DLD1 (cell line): ENCODE measurements at regions not wholly inside any gene's neighbourhood (a gene's known extent, or its start where the extent isn't known, plus 50 kb on each side); places are given as distances from the start of the nearest gene placed in this dataset.

Source experiments
- in situ Hi-C: cut with HindIII; loops from 2 replicates; pipeline ENCODE4 v1.10.0; 2017; ENCODE audit warnings: low sequenced_read_pairs

DNA sequence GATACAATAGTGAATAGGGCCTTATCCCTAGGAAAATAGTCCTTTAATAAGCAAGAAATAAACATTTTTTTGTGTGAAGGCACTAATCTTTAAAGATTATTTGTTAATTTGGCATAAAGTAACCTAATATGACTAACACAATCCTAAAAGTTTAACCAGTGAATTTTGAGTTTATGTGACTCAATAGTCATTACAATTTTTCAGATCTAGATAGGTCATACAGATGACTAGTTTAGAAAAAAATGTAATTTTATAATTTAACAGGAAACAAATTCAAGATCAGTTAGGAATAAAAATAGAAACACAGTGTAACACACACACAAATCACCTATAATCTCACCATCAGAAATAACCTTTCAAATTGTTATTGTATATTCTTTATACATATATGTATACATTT lies 620.7 kb upstream of the ALCAM start:
- in situ Hi-C loops, result no loop called here

DNA sequence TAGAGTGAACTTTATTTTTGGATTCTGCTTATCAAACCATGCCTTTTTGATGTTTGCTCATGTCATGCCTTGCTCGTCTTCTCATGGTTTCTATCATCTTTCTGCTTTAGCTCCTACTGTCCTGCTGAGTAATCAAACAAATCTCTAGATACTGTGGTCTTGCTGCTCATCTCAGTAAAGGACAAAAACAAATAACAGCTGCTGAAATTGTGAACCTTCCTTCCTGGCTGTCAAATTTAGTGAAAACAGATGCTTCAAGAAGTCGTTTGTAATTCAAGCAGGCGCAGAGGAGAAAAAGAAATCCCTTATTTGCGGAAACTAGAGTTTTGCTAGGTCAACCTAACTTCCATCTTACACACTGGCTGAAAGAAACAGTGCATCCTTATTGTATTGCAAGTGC lies 616.1 kb upstream of the ALCAM start:
- in situ Hi-C loops, result no loop called here

DNA sequence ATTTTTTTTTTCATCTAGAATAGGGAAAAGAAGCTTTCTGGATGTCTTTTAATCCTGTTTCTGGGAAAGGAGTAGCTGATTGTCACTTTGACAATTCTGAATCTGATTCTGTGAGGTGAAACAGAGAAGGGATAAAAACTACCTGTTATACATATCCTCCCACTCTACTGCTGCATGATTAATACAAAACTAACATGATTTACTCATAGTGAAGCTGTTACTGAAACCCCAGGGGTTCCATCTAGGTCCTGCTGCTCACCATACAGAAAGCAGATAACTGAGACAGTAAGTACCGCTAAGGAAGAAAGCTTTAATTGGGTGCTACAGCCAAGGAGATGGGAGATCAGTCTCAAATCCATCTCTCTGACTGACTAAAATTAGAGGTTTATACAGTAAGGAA lies 610.9 kb upstream of the ALCAM start:
- in situ Hi-C loops, result no loop called here

DNA sequence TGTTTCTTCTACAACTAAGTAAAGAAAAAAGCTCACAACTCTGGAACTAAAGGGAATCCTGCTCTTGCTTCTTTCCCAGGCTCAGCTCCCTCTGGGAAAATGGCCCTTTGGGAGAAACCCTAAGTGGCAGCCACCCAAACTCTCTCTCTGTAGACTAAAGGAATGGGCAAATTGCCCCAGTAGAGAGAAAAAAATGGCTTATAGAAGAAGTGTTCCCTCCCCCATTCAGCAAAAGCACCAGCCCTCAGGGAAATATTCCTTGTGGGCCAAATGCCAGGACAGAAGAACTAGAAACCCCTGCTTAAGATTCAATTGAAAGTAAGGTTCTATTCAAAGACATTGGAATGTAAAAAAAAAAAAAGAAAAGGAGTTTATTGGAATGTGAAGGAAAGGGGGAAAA lies 603.7 kb upstream of the ALCAM start:
- in situ Hi-C loops, result no loop called here

DNA sequence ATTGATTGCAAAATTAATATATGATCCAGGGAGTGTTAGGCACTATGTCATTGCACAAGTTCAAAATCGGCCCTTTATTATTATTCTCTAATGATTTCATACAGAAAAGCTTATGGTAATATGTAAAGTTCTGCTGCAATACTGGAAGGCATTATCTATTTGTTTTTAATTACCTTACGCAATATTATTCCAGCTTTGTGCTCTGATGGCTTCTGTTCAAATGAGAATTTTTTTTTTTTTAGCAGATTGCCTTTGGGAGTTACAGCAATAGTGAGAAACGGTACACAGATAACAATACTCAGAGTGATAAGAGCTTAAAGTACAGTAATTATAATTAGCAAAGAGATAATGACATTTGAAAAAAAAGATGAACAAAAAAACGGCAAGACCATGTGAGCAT lies 602.2 kb upstream of the ALCAM start:
- in situ Hi-C loops, result no loop called here

DNA sequence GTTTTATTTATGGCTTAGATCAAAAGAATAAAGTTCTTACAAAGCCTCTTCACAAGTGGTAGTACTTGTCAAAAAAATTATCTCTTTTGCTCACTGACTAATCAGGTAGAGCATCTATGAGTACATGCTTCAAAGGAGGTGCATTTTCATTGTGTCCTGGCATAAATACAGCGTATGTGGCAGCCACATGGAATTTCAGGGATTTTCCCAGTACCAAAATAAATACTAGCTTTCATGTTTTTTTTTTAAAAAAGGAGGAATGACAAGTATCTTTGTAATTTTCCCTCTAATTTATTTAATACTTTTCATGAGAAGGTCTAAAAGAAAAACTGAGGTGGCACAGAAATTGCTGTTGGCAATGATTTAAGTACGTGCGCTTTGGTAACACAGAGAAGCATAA lies 597.8 kb upstream of the ALCAM start:
- in situ Hi-C loops, result no loop called here

DNA sequence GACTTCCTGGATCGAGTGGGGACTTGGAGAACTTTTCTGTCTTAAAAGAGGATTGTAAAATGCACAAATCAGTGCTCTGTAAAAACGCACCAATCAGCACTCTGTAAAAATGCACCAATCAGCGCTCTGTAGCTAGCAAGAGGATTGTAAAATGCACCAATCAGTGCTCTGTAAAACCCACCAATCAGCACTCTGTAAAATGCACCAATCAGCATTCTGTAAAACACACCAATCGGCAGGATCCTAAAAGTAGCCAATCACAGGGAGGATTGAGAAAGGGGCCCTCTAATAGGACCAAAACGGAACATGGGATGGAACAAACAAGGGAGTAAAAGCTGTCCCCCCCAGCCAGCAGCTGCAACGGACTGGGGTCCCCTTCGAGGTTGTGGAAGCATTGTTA lies 587.4 kb upstream of the ALCAM start:
- in situ Hi-C loops, result no loop called here

DNA sequence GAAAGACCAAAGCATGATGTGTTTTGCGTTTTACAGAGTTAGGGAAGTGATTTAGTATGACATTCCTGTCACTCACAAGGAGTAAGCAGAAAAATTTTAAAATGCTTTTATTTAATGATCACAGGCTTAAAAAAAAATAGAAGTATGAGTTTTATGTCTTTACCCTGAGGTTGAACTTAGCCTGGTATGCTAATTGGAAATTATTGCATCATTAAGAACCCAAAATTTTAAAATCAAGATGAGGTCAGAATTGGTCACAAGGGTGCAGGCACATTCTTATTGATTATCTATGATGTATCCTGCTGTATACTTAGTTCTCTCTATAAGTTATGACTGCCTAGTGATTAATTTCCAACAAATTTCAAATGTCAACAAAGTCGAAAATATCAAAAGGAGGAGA lies 585.6 kb upstream of the ALCAM start:
- in situ Hi-C loops, result no loop called here

DNA sequence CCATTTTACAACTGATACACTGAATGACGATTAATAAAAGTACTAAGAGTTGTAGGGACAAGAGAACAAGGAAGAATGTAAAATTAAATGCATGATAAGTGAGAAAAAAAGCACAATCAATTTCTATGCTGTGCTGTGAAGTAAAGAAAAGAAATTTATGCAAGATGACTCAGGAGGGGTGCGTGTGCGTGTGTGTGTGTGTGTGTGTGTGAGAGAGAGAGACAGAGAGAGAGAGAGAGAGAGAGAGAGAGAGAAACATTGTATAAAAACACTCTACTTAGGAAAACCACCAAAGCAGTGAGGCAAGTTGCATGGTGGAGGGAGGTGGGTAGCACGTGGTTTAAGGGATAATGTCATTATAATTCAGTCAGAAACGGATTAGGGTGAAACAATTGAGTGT lies 580.8 kb upstream of the ALCAM start:
- in situ Hi-C loops, result no loop called here

DNA sequence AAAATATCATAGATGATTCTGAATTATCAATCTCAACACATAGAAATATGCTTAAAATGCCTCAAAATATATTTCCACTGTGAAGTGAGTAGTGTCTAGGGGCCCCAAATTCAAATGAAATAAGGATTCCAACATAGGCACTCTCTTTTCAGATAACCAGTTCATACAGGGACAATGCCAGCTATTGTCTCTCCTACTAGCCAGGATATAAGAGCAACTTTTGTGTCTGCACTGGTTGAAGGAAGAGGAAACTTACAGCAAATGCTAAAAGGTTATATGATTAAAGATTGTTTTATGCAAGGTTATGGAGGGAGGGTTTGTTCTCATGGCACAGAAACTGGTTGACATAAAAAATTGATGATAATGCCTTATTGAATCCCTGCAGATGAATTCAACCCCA lies 579.4 kb upstream of the ALCAM start:
- in situ Hi-C loops, result no loop called here

DNA sequence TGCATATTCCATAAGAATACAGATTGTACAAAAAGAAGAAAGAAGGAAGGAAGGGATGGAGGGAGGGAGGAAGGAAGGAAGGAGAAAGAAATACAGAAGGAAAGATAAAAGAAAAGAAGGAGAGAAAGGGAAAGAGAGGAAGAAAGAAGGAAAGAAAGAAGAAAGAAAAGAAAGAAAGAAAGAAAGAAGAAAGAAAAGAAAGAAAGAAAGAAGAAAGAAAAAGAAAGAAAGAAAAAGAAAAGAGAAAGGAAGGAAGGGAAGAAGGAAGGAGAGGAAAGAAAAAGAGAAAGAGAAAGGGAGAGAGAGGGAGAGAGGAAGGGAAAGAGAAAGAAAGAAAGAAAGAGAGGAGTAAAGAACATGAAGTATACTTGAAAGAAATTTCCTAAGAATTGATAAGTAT lies 577.9 kb upstream of the ALCAM start:
- in situ Hi-C loops, result no loop called here

DNA sequence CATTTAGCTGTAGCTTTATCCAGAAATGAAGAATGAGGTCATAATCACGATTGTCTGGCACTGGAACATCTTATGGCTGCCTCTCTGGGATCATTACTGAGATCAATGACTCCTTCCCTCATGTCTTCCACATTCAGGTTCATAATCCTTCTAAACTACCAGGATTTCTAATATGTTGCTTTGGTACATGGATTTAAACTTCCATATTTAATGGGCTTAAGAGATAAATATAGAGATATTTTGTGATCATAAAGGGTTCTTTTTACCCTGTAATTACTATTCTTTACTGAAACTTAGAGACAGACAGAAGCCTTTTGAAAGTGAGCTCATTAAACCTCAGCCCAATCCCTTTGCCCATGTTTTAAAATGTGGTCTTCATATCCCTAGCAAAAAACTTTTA lies 575.4 kb upstream of the ALCAM start:
- in situ Hi-C loops, result no loop called here

DNA sequence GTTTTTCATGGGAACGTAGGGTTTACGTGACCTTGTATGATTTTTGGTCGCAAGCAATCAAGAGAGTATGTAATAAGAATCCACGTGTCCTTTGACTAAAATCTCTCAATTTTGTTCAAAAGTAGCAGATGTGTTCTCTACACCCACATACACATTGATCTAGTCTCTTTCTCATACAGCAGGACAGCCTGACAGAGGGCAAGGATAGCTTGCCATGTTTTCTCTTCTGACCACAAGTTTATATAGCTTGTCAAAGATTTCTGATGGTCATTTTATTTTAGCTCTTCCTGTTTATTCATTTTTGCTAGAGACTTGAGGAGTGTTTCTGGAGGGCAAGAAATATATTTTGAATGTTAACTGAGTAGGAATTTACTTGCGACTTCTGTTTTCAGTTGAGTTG lies 570.2 kb upstream of the ALCAM start:
- in situ Hi-C loops, result no loop called here

DNA sequence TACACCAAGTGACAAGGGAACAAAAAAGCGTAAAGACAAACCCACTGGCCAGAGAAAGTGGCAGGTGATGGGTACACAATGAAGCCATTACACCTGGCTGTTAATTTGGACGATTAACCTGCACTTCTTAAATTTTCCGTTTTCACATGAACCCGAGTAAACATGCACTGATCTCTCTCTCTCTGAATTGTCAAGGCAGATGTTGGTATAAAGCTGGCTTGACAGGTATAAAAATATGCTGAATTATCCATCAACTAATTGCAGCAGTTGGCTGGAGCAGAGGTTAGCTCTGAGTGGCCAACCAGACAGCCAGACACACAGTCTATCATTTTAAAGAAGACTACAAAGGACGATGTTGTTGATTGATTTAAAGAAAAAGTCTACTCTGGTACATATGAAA lies 561.7 kb upstream of the ALCAM start:
- in situ Hi-C loops, result no loop called here

DNA sequence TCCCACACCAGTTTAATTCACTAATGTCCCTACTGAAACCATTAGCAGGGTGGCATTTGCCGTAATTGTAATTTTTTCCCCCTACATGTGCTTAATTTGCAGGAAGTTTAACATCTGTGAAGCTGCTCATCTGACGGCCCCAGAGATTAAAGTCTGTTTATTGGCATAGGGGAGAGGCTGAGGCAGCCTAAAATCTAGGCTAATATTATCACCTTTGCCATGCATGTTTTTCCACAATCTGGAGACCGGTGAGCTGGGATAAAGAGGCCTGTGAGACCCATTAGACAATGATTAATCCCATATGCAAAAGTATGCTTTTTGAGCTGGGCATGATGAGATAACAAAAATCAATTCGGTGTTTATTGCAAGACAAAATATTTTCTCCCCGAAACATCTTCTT lies 561.2 kb upstream of the ALCAM start:
- in situ Hi-C loops, result no loop called here

DNA sequence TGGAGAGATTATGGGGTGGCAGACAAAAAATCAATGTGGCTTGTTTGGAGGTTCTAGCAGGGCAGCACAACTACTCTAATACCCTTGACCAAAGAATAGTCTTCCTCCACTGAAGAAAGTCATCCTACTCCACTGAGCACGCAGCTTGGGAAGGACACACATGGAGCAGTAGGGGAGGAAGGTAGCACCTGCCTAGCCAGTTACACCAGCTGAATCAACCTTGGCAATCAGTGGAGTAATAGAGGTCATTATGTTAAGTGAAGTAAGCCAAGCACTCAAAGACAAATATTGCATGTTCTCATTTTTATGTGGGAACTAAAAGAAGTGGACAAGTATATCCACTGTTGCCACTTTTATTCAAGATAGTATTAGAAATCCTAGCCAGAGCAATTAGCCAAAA lies 555.8 kb upstream of the ALCAM start:
- in situ Hi-C loops, result no loop called here

DNA sequence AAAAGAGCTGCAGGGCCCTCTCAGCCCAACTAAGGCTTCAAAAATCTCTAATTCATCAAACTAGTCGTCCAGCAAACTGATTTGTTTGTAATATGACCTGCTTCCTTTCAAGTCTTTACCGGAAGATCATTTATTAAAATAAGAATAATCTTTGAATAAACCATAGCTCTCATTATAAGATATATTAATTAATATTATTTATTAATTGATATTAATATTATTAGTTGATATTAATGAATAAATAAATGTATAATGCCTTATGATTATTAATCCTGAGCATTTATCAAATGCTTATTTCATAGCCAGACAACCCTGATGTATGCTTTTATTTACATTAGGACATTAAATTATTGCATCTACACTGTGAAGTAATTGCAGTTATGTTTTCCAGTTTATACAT lies 550.7 kb upstream of the ALCAM start:
- in situ Hi-C loops, result no loop called here

DNA sequence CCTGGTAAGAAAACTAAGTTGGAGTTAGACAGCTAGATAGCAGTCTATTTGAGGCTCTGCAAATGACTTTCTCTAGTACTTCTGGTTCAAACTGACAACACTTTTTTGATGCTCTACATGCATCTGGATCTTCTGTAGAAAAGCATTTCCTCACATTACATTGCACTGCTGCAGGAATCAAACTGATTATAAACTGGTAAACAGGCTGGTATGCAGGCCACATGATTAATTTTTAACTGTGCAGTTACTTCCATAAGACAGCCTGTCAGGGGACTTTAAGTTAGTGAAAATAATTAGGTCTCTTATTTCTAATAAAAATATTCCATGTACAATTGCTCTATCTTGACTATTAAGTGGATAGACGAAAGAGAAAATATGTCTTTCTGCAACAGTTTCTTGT lies 550.0 kb upstream of the ALCAM start:
- in situ Hi-C loops, result no loop called here

DNA sequence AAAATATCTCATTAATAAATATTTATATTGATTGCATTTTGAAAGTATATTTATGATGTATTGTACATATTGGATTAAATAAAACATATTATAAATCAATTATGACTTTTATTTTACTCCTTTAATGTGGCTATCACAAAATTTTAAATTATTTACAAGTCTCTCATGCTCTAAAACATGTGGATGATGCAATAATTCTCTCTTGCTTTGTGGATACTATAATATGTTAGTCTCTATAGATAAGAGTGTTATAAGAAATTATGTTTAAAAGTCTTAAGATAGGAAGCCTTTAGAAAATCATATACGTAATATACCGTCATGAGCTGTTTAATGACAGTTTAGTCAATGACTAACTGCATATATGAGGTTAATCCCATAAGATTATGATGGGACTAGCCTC lies 547.4 kb upstream of the ALCAM start:
- in situ Hi-C loops, result no loop called here

DNA sequence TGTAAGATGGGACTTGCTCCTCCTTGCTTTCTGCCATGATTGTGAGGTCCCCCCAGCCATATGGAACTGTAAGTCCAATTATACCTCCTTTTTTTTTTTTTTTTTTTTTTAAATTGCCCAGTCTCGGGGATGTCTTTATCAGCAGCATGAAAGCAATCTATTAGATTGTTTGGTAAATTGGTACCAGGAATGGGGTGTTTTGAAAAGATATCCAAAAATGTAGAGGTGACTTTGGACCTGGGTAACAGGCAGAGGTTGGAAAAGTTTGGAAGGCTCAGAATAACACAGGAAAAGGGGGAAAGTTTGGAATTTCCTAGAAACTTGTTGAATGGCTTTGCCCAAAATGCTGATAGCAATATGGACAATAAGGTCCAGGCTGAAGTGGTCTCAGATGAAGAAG lies 545.8 kb upstream of the ALCAM start:
- in situ Hi-C loops, result no loop called here

DNA sequence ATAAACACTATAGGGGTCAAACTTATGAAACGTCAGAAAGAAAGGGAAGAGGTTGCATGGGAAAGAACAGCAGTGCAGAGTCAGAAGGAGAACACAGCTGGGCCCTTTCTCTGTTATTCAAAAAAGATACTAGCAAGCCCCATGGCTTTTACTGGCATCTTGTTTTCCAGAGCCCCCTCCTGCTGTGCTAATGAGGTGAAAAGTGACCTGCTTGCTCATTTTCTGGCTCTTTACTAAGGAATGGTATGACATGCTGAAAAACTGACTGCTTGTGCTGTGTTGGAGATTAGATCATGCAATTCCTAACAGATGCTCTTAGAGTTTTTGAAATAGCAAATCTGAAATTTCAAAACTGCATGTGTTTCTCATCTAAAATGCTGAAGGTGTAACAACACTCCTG lies 541.6 kb upstream of the ALCAM start:
- in situ Hi-C loops, result no loop called here

DNA sequence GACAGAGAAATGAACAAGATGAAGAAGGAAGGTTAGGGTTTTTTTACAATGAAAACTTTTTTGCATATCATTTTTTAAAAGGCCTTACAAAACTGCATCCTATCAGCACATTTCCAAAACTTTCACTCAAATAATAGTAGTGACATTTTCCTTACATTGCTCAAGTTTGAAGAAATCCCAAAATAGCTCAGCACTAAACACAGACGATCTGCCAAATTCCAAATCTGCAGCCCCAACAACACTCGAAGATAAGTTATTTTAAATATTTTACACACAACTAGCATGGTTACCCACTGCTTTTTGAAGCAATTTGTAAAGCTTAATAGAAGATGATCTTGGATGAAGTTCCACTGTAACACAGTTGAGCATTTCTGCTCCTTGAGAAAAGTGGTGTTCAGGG lies 535.6 kb upstream of the ALCAM start:
- in situ Hi-C loops, result no loop called here

DNA sequence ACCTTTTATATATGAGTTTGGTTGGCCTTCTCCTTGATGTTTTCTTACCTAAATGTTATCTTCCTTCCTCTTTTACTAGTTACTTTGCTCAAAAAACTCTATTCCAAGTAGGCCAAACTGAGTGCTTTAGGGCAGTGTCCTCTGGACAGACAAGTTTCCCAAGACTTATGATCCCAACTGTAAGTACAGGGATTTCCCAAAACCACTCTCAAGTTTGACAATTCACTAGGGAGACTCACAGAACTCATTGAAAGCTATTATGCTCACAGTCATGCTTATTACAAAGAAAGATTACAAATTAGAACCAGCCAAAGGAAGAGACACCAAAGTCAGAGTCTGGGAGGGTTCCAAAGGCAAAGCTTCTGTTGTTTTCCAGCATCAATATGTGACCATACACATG lies 534.2 kb upstream of the ALCAM start:
- in situ Hi-C loops, result no loop called here

DNA sequence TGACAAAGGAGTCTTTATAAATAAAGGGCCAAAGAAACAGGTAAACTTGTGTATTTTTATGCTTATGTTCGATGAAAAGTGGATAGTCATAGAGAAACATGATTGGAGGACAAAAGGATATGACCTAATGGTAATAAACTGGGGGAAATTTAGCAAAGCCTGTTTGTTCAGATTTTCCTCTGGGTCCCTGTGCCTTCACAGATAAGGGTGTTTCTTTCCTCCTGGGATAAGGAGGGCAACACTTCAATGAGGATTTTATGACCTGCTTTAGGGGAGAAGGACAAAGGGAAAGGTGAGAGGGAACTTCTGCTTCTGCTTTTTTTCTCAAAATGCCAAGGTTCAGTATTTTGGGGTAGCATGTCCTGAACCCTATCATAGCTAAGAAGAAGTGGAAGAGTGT lies 531.3 kb upstream of the ALCAM start:
- in situ Hi-C loops, result no loop called here
